H9 (cell line): ENCODE measurements at regions not wholly inside any gene's neighbourhood (a gene's known extent, or its start where the extent isn't known, plus 50 kb on each side); places are given as distances from the start of the nearest gene placed in this dataset.
A peak's percentile ranks its signal among the peaks of the same experiment; 100 is the strongest.

Experiments used
- DNase-seq: peaks from one replicate; pipeline ENCODE4 v3.0.0-alpha.2; 2017
- H2AFZ ChIP-seq: one replicate; pipeline ENCODE4 v1.6.1; 2013; ENCODE audit warnings: mild to moderate bottlenecking, low read length, control low read depth, moderate library complexity
- H2AK5ac ChIP-seq: 2 replicates; pipeline ENCODE4 v1.6.1; 2013; ENCODE audit warnings: low read length, control low read depth, mixed read lengths; ENCODE audit not compliant: insufficient read length
- H2BK120ac ChIP-seq: one replicate; pipeline ENCODE4 v1.6.1; 2013; ENCODE audit warnings: low read depth, mild to moderate bottlenecking, low read length, control low read depth, inconsistent platforms; ENCODE audit not compliant: poor library complexity, severe bottlenecking
- H2BK12ac ChIP-seq: 2 replicates; pipeline ENCODE4 v1.6.1; 2013; ENCODE audit warnings: low read length, control low read depth, mixed read lengths, low read depth; ENCODE audit not compliant: insufficient read length
- H2BK15ac ChIP-seq: 2 replicates; pipeline ENCODE4 v1.6.1; 2013; ENCODE audit warnings: low read depth, low read length, control low read depth
- H2BK20ac ChIP-seq: one replicate; pipeline ENCODE4 v1.6.1; 2013; ENCODE audit warnings: low read depth, mild to moderate bottlenecking, low read length, control low read depth, inconsistent platforms; ENCODE audit not compliant: poor library complexity, severe bottlenecking
- H2BK5ac ChIP-seq: 2 replicates; pipeline ENCODE4 v1.6.1; 2013; ENCODE audit warnings: low read length, control low read depth, mixed read lengths; ENCODE audit not compliant: insufficient read length
- H3K14ac ChIP-seq: 2 replicates; pipeline ENCODE4 v1.6.1; 2013; ENCODE audit warnings: low read length, control low read depth; ENCODE audit not compliant: insufficient read depth
- H3K18ac ChIP-seq: 2 replicates; pipeline ENCODE4 v1.6.1; 2013; ENCODE audit warnings: low read depth, mild to moderate bottlenecking, mixed read lengths, low read length, control low read depth; ENCODE audit not compliant: insufficient read length
- H3K23ac ChIP-seq: 2 replicates; pipeline ENCODE4 v1.6.1; 2013; ENCODE audit warnings: low read length, control low read depth, mixed read lengths, low read depth; ENCODE audit not compliant: insufficient read length
- H3K23me2 ChIP-seq: 2 replicates; pipeline ENCODE4 v1.6.1; 2013; ENCODE audit warnings: low read depth, mild to moderate bottlenecking, mixed read lengths, low read length, control low read depth; ENCODE audit not compliant: insufficient read length, poor library complexity, severe bottlenecking
- H3K27ac ChIP-seq: 2 replicates; pipeline ENCODE4 v1.5.1; 2013; ENCODE audit warnings: low read length, control low read depth, mixed read lengths, low read depth; ENCODE audit not compliant: insufficient read length
- H3K27me3 ChIP-seq: 2 replicates; pipeline ENCODE4 v1.6.1; 2013; ENCODE audit warnings: low read length, control low read depth, inconsistent platforms; ENCODE audit not compliant: insufficient read depth
- H3K4ac ChIP-seq: 2 replicates; pipeline ENCODE4 v1.6.1; 2013; ENCODE audit warnings: low read depth, mild to moderate bottlenecking, control low read depth, inconsistent platforms, low read length, moderate library complexity
- H3K4me1 ChIP-seq: 2 replicates; pipeline ENCODE4 v1.6.1; 2013; ENCODE audit warnings: low read length, control low read depth, inconsistent platforms; ENCODE audit not compliant: insufficient read depth
- H3K4me2 ChIP-seq: 2 replicates; pipeline ENCODE4 v1.6.1; 2013; ENCODE audit warnings: low read length, control low read depth, mixed read lengths; ENCODE audit not compliant: insufficient read length, insufficient read depth
- H3K56ac ChIP-seq: 2 replicates; pipeline ENCODE4 v1.6.1; 2013; ENCODE audit warnings: low read depth, mild to moderate bottlenecking, mixed read lengths, low read length, control low read depth; ENCODE audit not compliant: insufficient read length
- H3K79me1 ChIP-seq: 2 replicates; pipeline ENCODE4 v1.6.1; 2013; ENCODE audit warnings: low read depth, mild to moderate bottlenecking, moderate library complexity, low read length, control low read depth, inconsistent platforms; ENCODE audit not compliant: insufficient read depth, poor library complexity, severe bottlenecking
- H3K79me2 ChIP-seq: 2 replicates; pipeline ENCODE4 v1.6.1; 2013; ENCODE audit warnings: low read length, control low read depth, inconsistent platforms; ENCODE audit not compliant: insufficient read depth
- H3K9ac ChIP-seq: 2 replicates; pipeline ENCODE4 v1.6.1; 2013; ENCODE audit warnings: low read length, control low read depth, mixed read lengths; ENCODE audit not compliant: insufficient read length; ENCODE audit errors: extremely low read depth
- H3K9me3 ChIP-seq: one replicate; pipeline ENCODE4 v1.6.1; 2013; ENCODE audit warnings: low read depth, low read length, inconsistent platforms; ENCODE audit not compliant: control insufficient read depth
- H3T11ph ChIP-seq: one replicate; pipeline ENCODE4 v1.6.1; 2013; ENCODE audit warnings: mild to moderate bottlenecking, low read length, control low read depth, inconsistent platforms
- H4K20me1 ChIP-seq: one replicate; pipeline ENCODE4 v1.6.1; 2013; ENCODE audit not compliant: control insufficient read depth, insufficient read length, insufficient read depth
- H4K5ac ChIP-seq: 2 replicates; pipeline ENCODE4 v1.6.1; 2013; ENCODE audit warnings: low read depth, mild to moderate bottlenecking, mixed read lengths, low read length, control low read depth; ENCODE audit not compliant: insufficient read length
- H4K8ac ChIP-seq: replicated peaks from 2 replicates; pipeline ENCODE4 v1.6.1; 2013; ENCODE audit warnings: low read length, control low read depth, mixed read lengths, low read depth; ENCODE audit not compliant: insufficient read length
- H4K91ac ChIP-seq: 2 replicates; pipeline ENCODE4 v1.6.1; 2013; ENCODE audit warnings: low read depth, mild to moderate bottlenecking, moderate library complexity, mixed read lengths, low read length, control low read depth; ENCODE audit not compliant: insufficient read length
- H3K27ac Mint-ChIP-seq, 3 experiments: 2 replicates in 2 of 3; 3 replicates in 1 of 3; pipeline ENCODE4 v1.8.0; 2020 to 2021; ENCODE audit warnings: mixed read lengths in 3 of 3, mild to moderate bottlenecking in 1 of 3, moderate library complexity in 1 of 3
- H3K27me3 Mint-ChIP-seq: 2 replicates; pipeline ENCODE4 v1.8.0; 2021; ENCODE audit warnings: low read depth, mild to moderate bottlenecking, moderate library complexity, mixed read lengths
- H3K36me3 Mint-ChIP-seq, 3 experiments: 2 replicates in 2 of 3; 3 replicates in 1 of 3; pipeline ENCODE4 v1.8.0; 2020 to 2021; ENCODE audit warnings: low read depth in 3 of 3, mixed read lengths in 3 of 3; ENCODE audit not compliant: insufficient read depth in 1 of 3
- H3K4me1 Mint-ChIP-seq, 2 experiments: 2 replicates each; pipeline ENCODE4 v1.8.0; 2020; ENCODE audit warnings: mixed read lengths in 2 of 2
- H3K4me3 Mint-ChIP-seq, 2 experiments: 2 replicates in 1 of 2; 3 replicates in 1 of 2; pipeline ENCODE4 v1.8.0; 2020 to 2021; ENCODE audit warnings: mild to moderate bottlenecking in 2 of 2, mixed read lengths in 2 of 2, moderate library complexity in 1 of 2
- H3K9me3 Mint-ChIP-seq, 2 experiments: 2 replicates in 1 of 2; 3 replicates in 1 of 2; pipeline ENCODE4 v1.8.0; 2020; ENCODE audit warnings: mild to moderate bottlenecking in 2 of 2, mixed read lengths in 2 of 2, moderate library complexity in 1 of 2
- WGBS: extraction: QIAGEN DNeasy Blood & Tissue Kit; methylation state at CpG from one replicate; pipeline ENCODE4 v1.1.7; 2013; ENCODE audit warnings: missing lambda C conversion rate, low lambda C conversion rate, mixed read lengths; ENCODE audit not compliant: insufficient read length; ENCODE audit errors: extremely low coverage; 5-methylcytosine and 5-hydroxymethylcytosine counted together
- TF ChIP-seq, protein P1 (sequence below): fragments of 200-600 bp; sonication (generic); conservative IDR thresholded peaks from 3 replicates; pipeline ENCODE4 v1.8.0; 2021; ENCODE audit warnings: antibody characterized with exemption, mild to moderate bottlenecking

DNA sequence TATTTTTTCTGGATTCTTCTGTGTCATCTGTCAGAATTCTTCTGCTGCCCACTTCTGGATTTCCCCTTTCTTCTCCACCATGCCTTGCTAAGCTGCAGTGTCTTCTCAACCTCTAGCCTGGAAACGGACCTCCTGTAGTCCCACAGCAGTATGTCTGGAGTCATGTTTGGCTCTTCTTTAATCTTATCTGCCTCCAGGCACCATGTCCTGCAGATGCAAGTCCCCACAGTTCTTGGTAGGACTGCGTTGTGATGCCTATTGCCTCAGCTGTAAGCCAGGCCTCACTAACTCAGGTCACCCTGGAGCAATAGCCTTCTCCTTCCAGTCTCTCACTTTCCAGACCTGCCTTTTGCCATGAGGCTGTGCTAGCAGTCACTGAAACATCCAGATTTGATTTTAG is 268.3 kb downstream of the POM121L12 start:
- Histone ChIP-seq H3K27ac (no peak overlapping the region), H3K14ac (no peak overlapping the region), H4K5ac (peak overlapping the region; percentile 51)

More for the DNA sequence above, 268.3 kb downstream of the POM121L12 start:
- H3K23me2 ChIP-seq: no peaks in the 10 kb centered on the region
- H3K9ac ChIP-seq: no peak overlapping the region
- no peak overlapping the region for H3K56ac ChIP-seq
- Mint-ChIP-seq H3K36me3 (no peaks in the 10 kb centered on the region; a peak in 1 of 7 replicates), H3K27ac (no peak overlapping the region; a peak in 2 of 7 replicates), H3K4me1 (peaks cover 9% of the 10 kb centered on the region in 2 experiments), H3K4me3 (no peak overlapping the region), H3K9me3 (no peaks in the 10 kb centered on the region; a peak in 1 of 5 replicates), H3K27me3 (no peaks in the 10 kb centered on the region)
- no peaks in the 10 kb centered on the region for H3K27me3 ChIP-seq
- H3K4me1 ChIP-seq: peaks cover 5% of the 10 kb centered on the region; the same call in 1 of the 2 replicates
- no peaks in the 10 kb centered on the region for H3K9me3 ChIP-seq
- no peak overlapping the region for H2BK120ac ChIP-seq
- H2AFZ ChIP-seq: no peak overlapping the region
- H3K4me2 ChIP-seq: no peak overlapping the region
- H3K79me1 ChIP-seq: no peaks in the 10 kb centered on the region
- no peak overlapping the region for H2AK5ac ChIP-seq
- no peak overlapping the region for H2BK15ac ChIP-seq
- H3T11ph ChIP-seq: no peak overlapping the region
- no peak overlapping the region for H4K91ac ChIP-seq
- no CpG with 5 or more reads among the region's 2 CpGs for WGBS
- no peak overlapping the region for H3K4ac ChIP-seq
- H2BK20ac ChIP-seq: no peak overlapping the region
- no peak for DNase-seq
- H3K23ac ChIP-seq: no peak overlapping the region
- no peaks in the 10 kb centered on the region for H3K79me2 ChIP-seq
- H4K20me1 ChIP-seq: no peaks in the 10 kb centered on the region
- H4K8ac ChIP-seq: no peak overlapping the region
- no peak overlapping the region for H2BK5ac ChIP-seq
- no peak overlapping the region for H2BK12ac ChIP-seq
- no peak overlapping the region for H3K18ac ChIP-seq
- TF ChIP-seq, protein P1, sequence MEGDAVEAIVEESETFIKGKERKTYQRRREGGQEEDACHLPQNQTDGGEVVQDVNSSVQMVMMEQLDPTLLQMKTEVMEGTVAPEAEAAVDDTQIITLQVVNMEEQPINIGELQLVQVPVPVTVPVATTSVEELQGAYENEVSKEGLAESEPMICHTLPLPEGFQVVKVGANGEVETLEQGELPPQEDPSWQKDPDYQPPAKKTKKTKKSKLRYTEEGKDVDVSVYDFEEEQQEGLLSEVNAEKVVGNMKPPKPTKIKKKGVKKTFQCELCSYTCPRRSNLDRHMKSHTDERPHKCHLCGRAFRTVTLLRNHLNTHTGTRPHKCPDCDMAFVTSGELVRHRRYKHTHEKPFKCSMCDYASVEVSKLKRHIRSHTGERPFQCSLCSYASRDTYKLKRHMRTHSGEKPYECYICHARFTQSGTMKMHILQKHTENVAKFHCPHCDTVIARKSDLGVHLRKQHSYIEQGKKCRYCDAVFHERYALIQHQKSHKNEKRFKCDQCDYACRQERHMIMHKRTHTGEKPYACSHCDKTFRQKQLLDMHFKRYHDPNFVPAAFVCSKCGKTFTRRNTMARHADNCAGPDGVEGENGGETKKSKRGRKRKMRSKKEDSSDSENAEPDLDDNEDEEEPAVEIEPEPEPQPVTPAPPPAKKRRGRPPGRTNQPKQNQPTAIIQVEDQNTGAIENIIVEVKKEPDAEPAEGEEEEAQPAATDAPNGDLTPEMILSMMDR: no peak
